Thyroid gland (tissue), 4 donors: ENCODE measurements at regions not wholly inside any gene's neighbourhood (a gene's known extent, or its start where the extent isn't known, plus 50 kb on each side); places are given as distances from the start of the nearest gene placed in this dataset.

ENCODE experiments used
- DNase-seq, 2 donors: peaks; one replicate each; pipeline ENCODE4 v3.0.0-alpha.2; 2019
- H3K27ac ChIP-seq, 3 donors: fragments of 200-600 bp; sonication (generic); 1 replicate in 2 of 3; 2 replicates in 1 of 3; pipeline ENCODE4 v1.5.1; 2016 to 2019; ENCODE audit warnings: mild to moderate bottlenecking in 1 of 3, moderate library complexity in 1 of 3
- H3K27me3 ChIP-seq: fragments of 200-600 bp; sonication (generic); one replicate; pipeline ENCODE4 v1.5.1; 2019
- H3K36me3 ChIP-seq, 2 donors: fragments of 200-600 bp; sonication (generic); one replicate each; pipeline ENCODE4 v1.5.1; 2016 to 2019
- H3K4me1 ChIP-seq, 2 donors: fragments of 200-600 bp; sonication (generic); one replicate each; pipeline ENCODE4 v1.5.1; 2017 to 2019
- H3K4me3 ChIP-seq, 3 donors: fragments of 200-600 bp; sonication (generic); replicated peaks in 1 of 3; 1 replicate in 2 of 3; 2 replicates in 1 of 3; pipeline ENCODE4 v1.5.1; 2016; ENCODE audit warnings: mild to moderate bottlenecking in 1 of 3
- H3K9me3 ChIP-seq: fragments of 200-600 bp; sonication (generic); one replicate; pipeline ENCODE4 v1.5.1; 2017
- CTCF ChIP-seq, 6 experiments: fragments of 200-600 bp in 3 of 6; fragments of 450-650 bp in 3 of 6; sonication (generic) in 3 of 6; IDR thresholded peaks; one replicate each; pipeline ENCODE4 v1.5.1; 2016 to 2019; ENCODE audit warnings: antibody characterized with exemption in 6 of 6, mild to moderate bottlenecking in 2 of 6, inconsistent platforms in 1 of 6, moderate library complexity in 1 of 6
- POLR2A ChIP-seq, 2 donors: fragments of 450-650 bp; IDR thresholded peaks; one replicate each; pipeline ENCODE4 v1.6.1; 2017; ENCODE audit warnings: antibody characterized with exemption in 2 of 2, mild to moderate bottlenecking in 2 of 2, moderate library complexity in 1 of 2
- WGBS, 2 donors: methylation state at CpG; one replicate each; pipeline ENCODE4 v1.1.5; 2017; 5-methylcytosine and 5-hydroxymethylcytosine counted together
- intact Hi-C: fragments of 100-400 bp; cut with DNase I; formaldehyde crosslinking; loops from one replicate; pipeline ENCODE4 v1.15.1; 2023

DNA sequence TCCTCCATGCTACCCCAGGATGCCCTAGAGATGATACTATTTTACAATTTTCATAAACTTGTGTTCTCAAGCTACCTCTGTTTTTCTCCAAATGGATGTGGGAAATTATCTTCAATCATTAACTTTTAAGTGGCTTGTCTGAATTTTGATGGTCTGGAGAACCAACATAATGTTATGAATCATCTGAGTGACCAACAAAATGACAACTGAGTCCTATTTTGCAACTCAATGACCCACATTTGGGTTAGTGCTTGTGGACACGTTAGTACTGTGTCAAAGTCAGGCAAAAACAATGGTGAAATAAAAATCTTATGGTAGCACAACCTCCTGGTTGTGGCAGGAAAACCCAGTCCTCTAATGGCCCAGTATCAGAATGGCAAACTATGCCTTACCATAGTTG is 352.4 kb upstream of the ZNF385D start:
- WGBS, 2 donors: 86 to 94% methylated on average over 1 of the region's 1 CpG
- intact Hi-C loops: no loop called here
- DNase-seq: no peak

GRCh38 chr3:22106213-22106896 is 355.3 kb upstream of the ZNF385D start:
- H3K9me3 ChIP-seq: no peaks in the 10 kb centered on the region

More for the DNA sequence above, 352.4 kb upstream of the ZNF385D start:
- H3K4me3 ChIP-seq: no peak overlapping the region
- no peaks in the 10 kb centered on the region for H3K27me3 ChIP-seq
- H3K27ac ChIP-seq: no peak overlapping the region
- no peak for TF ChIP-seq POLR2A (IDR thresholded peaks at IDR 0.05)
- TF ChIP-seq CTCF (IDR thresholded peaks at IDR 0.05): no peak
- H3K36me3 ChIP-seq: no peaks in the 10 kb centered on the region
- no peaks in the 10 kb centered on the region for H3K9me3 ChIP-seq
- H3K4me1 ChIP-seq: no peaks in the 10 kb centered on the region

GRCh38 chr3:22111226-22111625 is 360.2 kb upstream of the ZNF385D start:
- H3K27ac ChIP-seq: no peak overlapping the region
- H3K4me3 ChIP-seq: no peak overlapping the region
- H3K9me3 ChIP-seq: no peaks in the 10 kb centered on the region
- no peaks in the 10 kb centered on the region for H3K4me1 ChIP-seq
- 73 to 77% methylated on average over 5 of the region's 5 CpGs for WGBS, 2 donors
- H3K36me3 ChIP-seq: no peaks in the 10 kb centered on the region
- H3K27me3 ChIP-seq: no peaks in the 10 kb centered on the region
- TF ChIP-seq CTCF (IDR thresholded peaks at IDR 0.05): no peak
- TF ChIP-seq POLR2A (IDR thresholded peaks at IDR 0.05): no peak
- no peak for DNase-seq
- intact Hi-C loops: no loop called here

More at GRCh38 chr3:22106213-22106896, 355.3 kb upstream of the ZNF385D start:
- Histone ChIP-seq H3K4me3 (no peak overlapping the region), H3K27me3 (no peaks in the 10 kb centered on the region), H3K4me1 (no peaks in the 10 kb centered on the region), H3K36me3 (no peaks in the 10 kb centered on the region), H3K27ac (no peak overlapping the region)
- peak in 1 of 2 donors; percentile 2 for DNase-seq
- WGBS, 2 donors: 84 to 85% methylated on average over 5 of the region's 5 CpGs
- TF ChIP-seq POLR2A (IDR thresholded peaks at IDR 0.05) (no peak), CTCF (IDR thresholded peaks at IDR 0.05) (no peak)
- intact Hi-C loops: no loop called here

DNA sequence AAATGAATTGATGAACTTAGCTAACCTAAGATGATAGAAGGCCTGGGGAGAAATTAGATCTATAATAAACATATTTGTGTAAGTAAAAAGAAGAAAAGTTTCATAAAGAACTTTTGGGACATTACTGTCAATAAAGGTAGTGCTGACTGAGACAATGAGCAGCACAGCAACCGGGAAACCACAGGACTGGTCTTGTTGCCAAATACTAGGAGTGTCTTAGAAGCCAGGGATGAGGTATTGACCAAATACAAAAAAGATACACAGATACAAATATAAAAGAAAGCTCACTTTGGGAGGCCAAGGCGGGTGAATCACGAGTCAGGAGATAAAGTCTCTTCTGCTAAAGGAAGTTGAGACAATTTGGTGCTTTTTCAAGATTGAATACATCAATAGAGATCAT is 362.4 kb upstream of the ZNF385D start:
- H3K27me3 ChIP-seq: no peaks in the 10 kb centered on the region
- no peaks in the 10 kb centered on the region for H3K4me1 ChIP-seq
- H3K9me3 ChIP-seq: no peaks in the 10 kb centered on the region
- 84 to 91% methylated on average over 3 of the region's 3 CpGs for WGBS, 2 donors
- no peak for DNase-seq
- no peak overlapping the region for H3K4me3 ChIP-seq
- no peak for TF ChIP-seq CTCF (IDR thresholded peaks at IDR 0.05)
- TF ChIP-seq POLR2A (IDR thresholded peaks at IDR 0.05): no peak
- no peaks in the 10 kb centered on the region for H3K36me3 ChIP-seq
- intact Hi-C loops: no loop called here
- no peak overlapping the region for H3K27ac ChIP-seq

DNA sequence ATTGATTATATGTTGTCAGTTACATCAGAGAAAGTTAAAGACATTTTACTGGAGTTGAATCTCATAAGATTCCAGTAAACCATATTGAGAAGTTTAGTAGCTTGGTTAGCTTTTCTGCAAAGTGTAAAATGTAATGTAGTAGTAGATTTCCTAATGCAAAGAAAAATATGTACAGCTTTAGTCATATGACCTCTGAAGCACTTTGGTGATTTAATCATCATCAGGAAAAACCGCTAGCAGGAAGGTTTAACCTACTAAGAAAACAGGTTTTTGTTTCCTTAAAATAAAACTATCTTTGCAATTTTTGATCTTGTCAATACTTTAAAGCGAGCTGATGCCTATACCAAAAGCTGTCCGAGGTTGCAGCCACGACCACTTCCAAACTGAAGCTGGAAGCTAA is 364.6 kb upstream of the ZNF385D start:
- Histone ChIP-seq H3K9me3 (no peaks in the 10 kb centered on the region), H3K27me3 (no peaks in the 10 kb centered on the region), H3K4me3 (no peak overlapping the region), H3K27ac (no peak overlapping the region), H3K36me3 (no peaks in the 10 kb centered on the region), H3K4me1 (no peaks in the 10 kb centered on the region)
- WGBS, 2 donors: 89 to 91% methylated on average over 4 of the region's 4 CpGs
- no peak for DNase-seq
- TF ChIP-seq CTCF (IDR thresholded peaks at IDR 0.05) (no peak), POLR2A (IDR thresholded peaks at IDR 0.05) (no peak)
- intact Hi-C loops: no loop called here
